ENCODE measurements at regions not wholly inside any gene's neighbourhood (a gene's known extent, or its start where the extent isn't known, plus 50 kb on each side); places are given as distances from the start of the nearest gene placed in this dataset.

- TF ChIP-seq, protein P1, sequence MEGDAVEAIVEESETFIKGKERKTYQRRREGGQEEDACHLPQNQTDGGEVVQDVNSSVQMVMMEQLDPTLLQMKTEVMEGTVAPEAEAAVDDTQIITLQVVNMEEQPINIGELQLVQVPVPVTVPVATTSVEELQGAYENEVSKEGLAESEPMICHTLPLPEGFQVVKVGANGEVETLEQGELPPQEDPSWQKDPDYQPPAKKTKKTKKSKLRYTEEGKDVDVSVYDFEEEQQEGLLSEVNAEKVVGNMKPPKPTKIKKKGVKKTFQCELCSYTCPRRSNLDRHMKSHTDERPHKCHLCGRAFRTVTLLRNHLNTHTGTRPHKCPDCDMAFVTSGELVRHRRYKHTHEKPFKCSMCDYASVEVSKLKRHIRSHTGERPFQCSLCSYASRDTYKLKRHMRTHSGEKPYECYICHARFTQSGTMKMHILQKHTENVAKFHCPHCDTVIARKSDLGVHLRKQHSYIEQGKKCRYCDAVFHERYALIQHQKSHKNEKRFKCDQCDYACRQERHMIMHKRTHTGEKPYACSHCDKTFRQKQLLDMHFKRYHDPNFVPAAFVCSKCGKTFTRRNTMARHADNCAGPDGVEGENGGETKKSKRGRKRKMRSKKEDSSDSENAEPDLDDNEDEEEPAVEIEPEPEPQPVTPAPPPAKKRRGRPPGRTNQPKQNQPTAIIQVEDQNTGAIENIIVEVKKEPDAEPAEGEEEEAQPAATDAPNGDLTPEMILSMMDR (IDR thresholded peaks at IDR 0.05) = no peak
- TF ChIP-seq POLR2AphosphoS5 (IDR thresholded peaks at IDR 0.05) = no peak
- TF ChIP-seq POLR2A (IDR thresholded peaks at IDR 0.05) = no peak
- no peak for TF ChIP-seq EP300 (IDR thresholded peaks at IDR 0.05)
These were observed 1269.4 kb upstream of the CHAC2 start for GRCh38 chr2:52498077-52498750.

Measured in suprapubic skin (tissue), 4 donors.